HepG2 (cell line): ENCODE measurements at regions not wholly inside any gene's neighbourhood (a gene's known extent, or its start where the extent isn't known, plus 50 kb on each side); places are given as distances from the start of the nearest gene placed in this dataset.

Experiments
- ESRRA ChIP-seq: sonication (generic); formaldehyde crosslinking; IDR thresholded peaks from 2 replicates; pipeline ENCODE4 v1.5.1; 2020; ENCODE audit warnings: mild to moderate bottlenecking, low read depth, missing genetic modification reagents
- FOXJ3 ChIP-seq: sonication (generic); formaldehyde crosslinking; IDR thresholded peaks from 2 replicates; pipeline ENCODE4 v1.4.0; 2020; ENCODE audit warnings: missing genetic modification reagents, mild to moderate bottlenecking, borderline replicate concordance
- NCOR1 ChIP-seq: fragments of 200-600 bp; sonication (generic); IDR thresholded peaks from 2 replicates; pipeline ENCODE4 v1.7.0; 2017; ENCODE audit warnings: antibody characterized with exemption, low read length, borderline replicate concordance
- NFE2 ChIP-seq: sonication (generic); formaldehyde crosslinking; IDR thresholded peaks from 2 replicates; pipeline ENCODE4 v1.4.0; 2020; ENCODE audit warnings: missing genetic modification reagents
- NRL ChIP-seq: sonication (generic); formaldehyde crosslinking; IDR thresholded peaks from 2 replicates; pipeline ENCODE4 v1.5.0; 2020; ENCODE audit warnings: missing genetic modification reagents, mild to moderate bottlenecking, moderate library complexity, borderline replicate concordance
- SIN3B ChIP-seq: fragments of 150-350 bp; IDR thresholded peaks from 2 replicates; pipeline ENCODE4 v1.6.1; 2014; ENCODE audit warnings: low read length
- ZNF3 ChIP-seq: IDR thresholded peaks from 2 replicates; pipeline ENCODE4 v1.7.0; 2017; ENCODE audit warnings: inconsistent platforms
- TF ChIP-seq, protein P1 (sequence below): sonication (generic); formaldehyde crosslinking; IDR thresholded peaks from 2 replicates; pipeline ENCODE4 v1.4.0; 2020; ENCODE audit warnings: missing genetic modification reagents, borderline replicate concordance
- TF ChIP-seq, protein P2 (sequence below): sonication (generic); formaldehyde crosslinking; IDR thresholded peaks from 2 replicates; pipeline ENCODE4 v1.5.0; 2020; ENCODE audit warnings: mild to moderate bottlenecking, missing genetic modification reagents, moderate library complexity
- TF ChIP-seq, protein P3 (sequence below), 2 experiments: sonication (generic) in 1 of 2; formaldehyde crosslinking in 1 of 2; IDR thresholded peaks; 2 replicates each; pipeline versions ENCODE4 v1.4.0 to v1.6.1; 2018 to 2020; ENCODE audit warnings: missing genetic modification reagents in 2 of 2, borderline replicate concordance in 1 of 2, low read depth in 1 of 2, mild to moderate bottlenecking in 1 of 2, missing biosample characterization in 1 of 2
- TF ChIP-seq, protein P4 (sequence below): sonication (generic); formaldehyde crosslinking; IDR thresholded peaks from 2 replicates; pipeline ENCODE4 v1.5.0; 2020; ENCODE audit warnings: missing genetic modification reagents

DNA sequence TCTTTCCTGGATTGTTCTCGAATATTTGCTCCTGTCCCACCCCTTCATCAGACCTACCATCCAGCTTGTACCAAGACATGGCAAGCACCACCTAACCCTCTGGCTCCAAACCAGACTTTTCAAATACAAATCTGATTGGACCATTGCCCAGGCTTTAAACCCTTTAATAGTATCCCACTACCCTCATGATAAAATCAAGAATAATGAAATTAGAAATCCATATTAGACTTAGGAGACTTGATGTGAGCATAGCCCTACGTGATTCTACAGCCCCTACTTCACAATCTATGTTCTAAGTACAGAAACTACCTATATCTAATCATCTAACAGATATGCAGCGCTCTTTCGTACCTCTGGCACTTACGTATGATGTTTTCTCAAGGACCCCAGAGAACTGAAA lies 375.2 kb upstream of the CPEB2 start:
- TF ChIP-seq NRL (CRISPR knock-in tag) (no peak), SIN3B (no peak), ESRRA (no peak), FOXJ3 (CRISPR knock-in tag) (no peak), NCOR1 (no peak), NFE2 (CRISPR knock-in tag) (no peak), ZNF3 (CRISPR knock-in tag) (no peak)
- TF ChIP-seq, protein P1, sequence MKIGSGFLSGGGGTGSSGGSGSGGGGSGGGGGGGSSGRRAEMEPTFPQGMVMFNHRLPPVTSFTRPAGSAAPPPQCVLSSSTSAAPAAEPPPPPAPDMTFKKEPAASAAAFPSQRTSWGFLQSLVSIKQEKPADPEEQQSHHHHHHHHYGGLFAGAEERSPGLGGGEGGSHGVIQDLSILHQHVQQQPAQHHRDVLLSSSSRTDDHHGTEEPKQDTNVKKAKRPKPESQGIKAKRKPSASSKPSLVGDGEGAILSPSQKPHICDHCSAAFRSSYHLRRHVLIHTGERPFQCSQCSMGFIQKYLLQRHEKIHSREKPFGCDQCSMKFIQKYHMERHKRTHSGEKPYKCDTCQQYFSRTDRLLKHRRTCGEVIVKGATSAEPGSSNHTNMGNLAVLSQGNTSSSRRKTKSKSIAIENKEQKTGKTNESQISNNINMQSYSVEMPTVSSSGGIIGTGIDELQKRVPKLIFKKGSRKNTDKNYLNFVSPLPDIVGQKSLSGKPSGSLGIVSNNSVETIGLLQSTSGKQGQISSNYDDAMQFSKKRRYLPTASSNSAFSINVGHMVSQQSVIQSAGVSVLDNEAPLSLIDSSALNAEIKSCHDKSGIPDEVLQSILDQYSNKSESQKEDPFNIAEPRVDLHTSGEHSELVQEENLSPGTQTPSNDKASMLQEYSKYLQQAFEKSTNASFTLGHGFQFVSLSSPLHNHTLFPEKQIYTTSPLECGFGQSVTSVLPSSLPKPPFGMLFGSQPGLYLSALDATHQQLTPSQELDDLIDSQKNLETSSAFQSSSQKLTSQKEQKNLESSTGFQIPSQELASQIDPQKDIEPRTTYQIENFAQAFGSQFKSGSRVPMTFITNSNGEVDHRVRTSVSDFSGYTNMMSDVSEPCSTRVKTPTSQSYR (CRISPR knock-in tag), result no peak
- TF ChIP-seq, protein P2, sequence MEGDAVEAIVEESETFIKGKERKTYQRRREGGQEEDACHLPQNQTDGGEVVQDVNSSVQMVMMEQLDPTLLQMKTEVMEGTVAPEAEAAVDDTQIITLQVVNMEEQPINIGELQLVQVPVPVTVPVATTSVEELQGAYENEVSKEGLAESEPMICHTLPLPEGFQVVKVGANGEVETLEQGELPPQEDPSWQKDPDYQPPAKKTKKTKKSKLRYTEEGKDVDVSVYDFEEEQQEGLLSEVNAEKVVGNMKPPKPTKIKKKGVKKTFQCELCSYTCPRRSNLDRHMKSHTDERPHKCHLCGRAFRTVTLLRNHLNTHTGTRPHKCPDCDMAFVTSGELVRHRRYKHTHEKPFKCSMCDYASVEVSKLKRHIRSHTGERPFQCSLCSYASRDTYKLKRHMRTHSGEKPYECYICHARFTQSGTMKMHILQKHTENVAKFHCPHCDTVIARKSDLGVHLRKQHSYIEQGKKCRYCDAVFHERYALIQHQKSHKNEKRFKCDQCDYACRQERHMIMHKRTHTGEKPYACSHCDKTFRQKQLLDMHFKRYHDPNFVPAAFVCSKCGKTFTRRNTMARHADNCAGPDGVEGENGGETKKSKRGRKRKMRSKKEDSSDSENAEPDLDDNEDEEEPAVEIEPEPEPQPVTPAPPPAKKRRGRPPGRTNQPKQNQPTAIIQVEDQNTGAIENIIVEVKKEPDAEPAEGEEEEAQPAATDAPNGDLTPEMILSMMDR (CRISPR knock-in tag), result no peak
- TF ChIP-seq, protein P3, sequence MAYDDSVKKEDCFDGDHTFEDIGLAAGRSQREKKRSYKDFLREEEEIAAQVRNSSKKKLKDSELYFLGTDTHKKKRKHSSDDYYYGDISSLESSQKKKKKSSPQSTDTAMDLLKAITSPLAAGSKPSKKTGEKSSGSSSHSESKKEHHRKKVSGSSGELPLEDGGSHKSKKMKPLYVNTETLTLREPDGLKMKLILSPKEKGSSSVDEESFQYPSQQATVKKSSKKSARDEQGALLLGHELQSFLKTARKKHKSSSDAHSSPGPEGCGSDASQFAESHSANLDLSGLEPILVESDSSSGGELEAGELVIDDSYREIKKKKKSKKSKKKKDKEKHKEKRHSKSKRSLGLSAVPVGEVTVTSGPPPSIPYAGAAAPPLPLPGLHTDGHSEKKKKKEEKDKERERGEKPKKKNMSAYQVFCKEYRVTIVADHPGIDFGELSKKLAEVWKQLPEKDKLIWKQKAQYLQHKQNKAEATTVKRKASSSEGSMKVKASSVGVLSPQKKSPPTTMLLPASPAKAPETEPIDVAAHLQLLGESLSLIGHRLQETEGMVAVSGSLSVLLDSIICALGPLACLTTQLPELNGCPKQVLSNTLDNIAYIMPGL (CRISPR knock-in tag; IDR thresholded peaks at IDR 0.05; ENCODE audit: borderline replicate concordance in 1 of 2, low read depth in 1 of 2), result no peak
- TF ChIP-seq, protein P4, sequence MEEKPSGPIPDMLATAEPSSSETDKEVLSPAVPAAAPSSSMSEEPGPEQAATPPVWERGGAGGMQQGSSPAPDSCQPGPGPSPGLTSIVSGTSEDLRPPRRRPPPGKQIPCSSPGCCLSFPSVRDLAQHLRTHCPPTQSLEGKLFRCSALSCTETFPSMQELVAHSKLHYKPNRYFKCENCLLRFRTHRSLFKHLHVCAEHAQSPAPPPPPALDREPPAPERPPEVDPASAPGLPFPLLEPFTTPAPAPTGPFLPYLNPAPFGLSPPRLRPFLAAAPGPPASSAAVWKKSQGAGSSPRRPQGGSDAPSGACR (CRISPR knock-in tag), result no peak
